AG04449 (cell line): ENCODE measurements at regions not wholly inside any gene's neighbourhood (a gene's known extent, or its start where the extent isn't known, plus 50 kb on each side); places are given as distances from the start of the nearest gene placed in this dataset.

ENCODE experiments used
- CTCF ChIA-PET: fragments of 350-600 bp; formaldehyde crosslinking; extraction: SDS; loops from one replicate; lab custom pipeline; 2021; ENCODE audit warnings: antibody characterized with exemption; lab: Yijun Ruan, JAX
- POLR2A ChIA-PET: fragments of 400-600, 350-600 bp; formaldehyde crosslinking; extraction: SDS; loops from one replicate; lab custom pipeline; 2020; ENCODE audit warnings: antibody characterized with exemption, inconsistent platforms; lab: Yijun Ruan, JAX
- DNase-seq: peaks from one replicate; pipeline ENCODE4 v3.0.0-alpha.2; 2010; ENCODE audit warnings: low read depth, low spot score
- H3K4me3 ChIP-seq: 2 replicates; pipeline ENCODE4 v1.5.1; 2011; ENCODE audit warnings: low read depth, mild to moderate bottlenecking, control low read depth, low read length
- TF ChIP-seq, protein P1 (sequence below): IDR thresholded peaks from one replicate; pipeline ENCODE4 v1.5.1; 2011; ENCODE audit warnings: mild to moderate bottlenecking, moderate library complexity, low read length, control low read depth, inconsistent platforms; ENCODE audit not compliant: insufficient read depth; ENCODE audit errors: missing control alignments

DNA sequence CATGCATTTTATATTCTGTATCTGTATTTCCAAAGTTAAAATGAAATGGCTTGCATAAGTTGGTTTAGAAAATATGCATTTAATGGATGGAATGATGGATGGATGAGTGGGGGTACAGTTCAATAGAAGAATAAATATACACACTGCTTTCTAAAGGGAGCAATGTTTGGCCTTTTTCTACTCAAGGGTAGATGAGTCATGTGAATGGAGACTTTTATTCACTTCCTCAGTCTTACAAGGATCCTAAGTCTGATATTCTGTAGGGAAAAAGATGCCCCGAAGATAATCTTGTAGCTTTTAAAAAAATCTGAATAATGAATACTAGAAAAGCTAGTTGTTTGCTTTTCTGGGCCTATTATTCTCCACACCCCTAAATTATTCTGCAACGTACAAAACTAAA, 2112.1 kb downstream of the MAT2B start:
- ChIA-PET POLR2A (no interaction called here), CTCF (no interaction called here)
- TF ChIP-seq, protein P1, sequence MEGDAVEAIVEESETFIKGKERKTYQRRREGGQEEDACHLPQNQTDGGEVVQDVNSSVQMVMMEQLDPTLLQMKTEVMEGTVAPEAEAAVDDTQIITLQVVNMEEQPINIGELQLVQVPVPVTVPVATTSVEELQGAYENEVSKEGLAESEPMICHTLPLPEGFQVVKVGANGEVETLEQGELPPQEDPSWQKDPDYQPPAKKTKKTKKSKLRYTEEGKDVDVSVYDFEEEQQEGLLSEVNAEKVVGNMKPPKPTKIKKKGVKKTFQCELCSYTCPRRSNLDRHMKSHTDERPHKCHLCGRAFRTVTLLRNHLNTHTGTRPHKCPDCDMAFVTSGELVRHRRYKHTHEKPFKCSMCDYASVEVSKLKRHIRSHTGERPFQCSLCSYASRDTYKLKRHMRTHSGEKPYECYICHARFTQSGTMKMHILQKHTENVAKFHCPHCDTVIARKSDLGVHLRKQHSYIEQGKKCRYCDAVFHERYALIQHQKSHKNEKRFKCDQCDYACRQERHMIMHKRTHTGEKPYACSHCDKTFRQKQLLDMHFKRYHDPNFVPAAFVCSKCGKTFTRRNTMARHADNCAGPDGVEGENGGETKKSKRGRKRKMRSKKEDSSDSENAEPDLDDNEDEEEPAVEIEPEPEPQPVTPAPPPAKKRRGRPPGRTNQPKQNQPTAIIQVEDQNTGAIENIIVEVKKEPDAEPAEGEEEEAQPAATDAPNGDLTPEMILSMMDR: no peak

DNA sequence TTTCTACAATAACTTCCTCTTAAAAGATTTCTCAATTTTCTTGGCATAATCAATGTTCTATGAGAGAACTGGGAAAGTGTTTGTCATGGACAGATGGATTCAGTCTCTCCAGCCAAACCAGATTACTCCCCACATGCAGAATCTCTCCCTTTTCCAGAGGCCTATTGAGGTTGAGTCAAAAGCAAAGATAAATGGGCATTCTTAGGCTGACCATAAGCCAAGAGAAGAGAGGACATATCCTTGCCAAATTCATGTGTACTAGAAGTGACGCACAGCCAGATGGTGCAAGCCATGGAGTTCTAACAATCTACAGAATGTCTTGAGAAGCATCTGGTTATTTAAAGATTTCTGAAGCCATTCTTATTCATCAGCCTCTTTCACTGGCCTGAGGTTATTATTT, 2115.0 kb downstream of the MAT2B start:
- CTCF ChIA-PET: interaction anchor here (0.8 kb wide), 1 partner anchor 10 kb away, joined by 3 read pairs; no protein-coding TSS in a partner anchor
- TF ChIP-seq, protein P1: no peak
- H3K4me3 ChIP-seq: no peak overlapping the region
- POLR2A ChIA-PET: no interaction called here
- no peak for DNase-seq

More for the DNA sequence above, 2112.1 kb downstream of the MAT2B start:
- H3K4me3 ChIP-seq: no peak overlapping the region
- no peak for DNase-seq

DNA sequence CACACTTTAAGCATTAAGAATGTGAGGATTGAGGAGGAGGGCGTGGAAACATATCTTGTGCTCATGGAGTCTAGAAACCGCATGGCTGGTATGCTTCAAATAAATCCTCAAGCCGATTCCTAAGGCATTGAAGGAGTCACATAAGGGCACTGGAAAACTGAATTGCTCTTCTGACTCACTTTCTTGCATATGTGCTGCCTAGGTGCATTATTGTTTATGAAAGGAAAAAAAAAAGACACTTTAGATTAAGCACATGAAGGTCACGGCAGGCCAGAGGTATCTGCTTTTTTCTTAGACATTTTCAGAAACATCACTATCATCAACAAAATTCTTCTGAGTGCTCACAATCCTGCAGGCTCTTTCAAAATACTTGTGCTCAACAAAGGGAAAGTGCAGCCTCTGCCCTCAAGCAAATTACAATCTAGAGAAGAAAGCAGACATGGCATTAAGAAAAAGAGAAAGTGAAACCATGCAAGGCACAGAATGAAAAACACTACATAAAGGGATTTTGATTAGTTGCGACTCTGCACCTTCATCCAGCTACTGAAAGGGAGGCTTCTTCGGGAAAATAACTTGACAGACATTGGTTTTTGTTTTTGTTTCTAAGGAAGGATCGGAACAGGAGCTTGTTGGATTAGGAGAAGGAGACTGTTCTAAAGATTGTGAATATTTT, 2117.6 kb downstream of the MAT2B start:
- ChIA-PET POLR2A (no interaction called here), CTCF (no interaction called here)
- no peak for DNase-seq
- TF ChIP-seq, protein P1: no peak
- no peak overlapping the region for H3K4me3 ChIP-seq

DNA sequence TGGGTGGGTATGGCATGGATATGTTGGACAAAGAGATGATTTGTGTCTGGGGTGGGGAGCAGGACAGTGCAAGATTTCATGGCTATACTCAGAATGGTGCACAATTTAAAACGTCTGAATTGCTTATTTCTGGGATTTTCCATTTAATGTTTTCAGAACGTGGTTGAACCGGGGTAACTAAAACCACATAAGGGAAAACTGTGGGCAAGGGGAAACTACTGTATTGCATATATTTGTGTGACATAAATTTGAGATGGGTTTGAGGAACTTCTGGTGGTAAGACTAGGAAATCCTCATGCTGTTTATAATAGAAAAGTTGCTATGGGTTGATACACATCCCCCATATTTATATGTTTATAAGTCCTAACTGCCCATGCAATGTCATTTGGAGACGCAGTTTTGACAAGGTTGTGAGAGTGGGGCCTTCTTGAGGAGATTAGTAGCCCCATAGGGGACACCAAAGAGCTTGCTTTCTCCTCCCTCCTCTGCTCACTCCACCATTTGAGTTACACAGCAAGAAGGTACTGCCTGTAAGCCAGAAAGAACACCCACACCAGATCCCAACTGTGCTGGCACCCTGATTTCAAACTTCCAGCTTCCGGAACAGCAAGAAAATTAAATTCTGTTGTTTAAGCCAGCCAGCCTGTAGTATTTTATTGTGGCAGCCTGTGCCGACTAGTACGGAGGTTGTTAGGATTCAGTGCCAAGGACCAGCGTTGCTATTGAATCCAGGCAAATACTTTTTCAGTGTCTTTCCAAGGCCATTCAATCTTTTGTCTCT, 2118.9 kb downstream of the MAT2B start:
- no peak overlapping the region for H3K4me3 ChIP-seq
- no peak for DNase-seq
- POLR2A ChIA-PET: no interaction called here
- TF ChIP-seq, protein P1: no peak
- CTCF ChIA-PET: no interaction called here

DNA sequence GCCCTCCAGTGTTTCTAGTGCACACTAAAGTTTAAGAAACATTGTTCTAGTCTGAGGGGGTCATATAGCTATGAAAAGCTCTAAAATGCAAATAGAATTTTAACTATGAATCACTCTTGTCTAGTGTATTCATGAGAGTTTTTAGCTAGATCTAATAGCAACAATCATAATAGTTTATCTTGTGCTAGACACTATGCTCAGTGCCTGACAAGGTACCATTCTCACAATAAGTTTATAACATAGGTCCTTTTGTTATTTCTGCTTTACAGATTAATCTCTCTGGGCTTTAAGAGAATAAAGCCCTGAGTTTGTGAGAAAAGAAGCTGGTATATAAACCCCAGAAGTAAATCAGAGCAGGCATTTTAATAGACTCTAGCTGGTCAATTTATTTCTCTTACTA, 2120.7 kb downstream of the MAT2B start:
- DNase-seq: no peak
- ChIA-PET POLR2A (no interaction called here), CTCF (no interaction called here)
- TF ChIP-seq, protein P1: no peak
- H3K4me3 ChIP-seq: no peak overlapping the region

DNA sequence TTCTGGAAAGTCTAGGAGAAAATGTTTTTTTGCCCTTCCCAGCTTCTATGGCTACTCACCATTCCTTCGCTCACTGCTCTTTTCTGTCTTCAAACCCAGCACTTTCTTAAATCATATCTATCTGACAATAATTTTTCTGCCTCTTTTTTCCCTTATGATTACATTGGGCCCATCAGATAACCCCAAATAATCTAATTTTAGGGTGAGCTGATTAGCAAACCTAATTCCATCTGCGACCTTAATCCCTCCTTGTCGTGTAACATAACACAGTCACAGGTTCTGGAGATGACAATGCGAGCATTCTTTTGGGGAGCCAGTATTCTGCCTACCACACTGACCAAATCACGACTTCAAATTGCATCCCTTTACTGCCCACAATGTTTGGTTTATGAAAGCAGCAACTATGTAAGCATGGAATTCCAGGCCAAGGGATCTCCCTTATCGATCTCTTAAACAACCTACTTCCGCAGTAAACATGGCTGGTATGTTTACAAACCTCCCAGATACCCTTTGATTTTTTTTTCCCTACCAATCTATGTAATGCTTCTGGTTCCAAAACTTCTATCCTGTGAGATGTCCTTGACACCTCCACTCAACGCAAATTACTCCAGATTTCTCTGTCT, 2122.2 kb downstream of the MAT2B start:
- DNase-seq: no peak
- CTCF ChIA-PET: no interaction called here
- TF ChIP-seq, protein P1: no peak
- POLR2A ChIA-PET: no interaction called here
- no peak overlapping the region for H3K4me3 ChIP-seq
